Ovary (tissue), 3 donors: ENCODE measurements at regions not wholly inside any gene's neighbourhood (a gene's known extent, or its start where the extent isn't known, plus 50 kb on each side); places are given as distances from the start of the nearest gene placed in this dataset.

Experiments
- POLR2A ChIP-seq: fragments of 450-650 bp; IDR thresholded peaks from one replicate; pipeline ENCODE4 v1.6.1; 2017; ENCODE audit warnings: antibody characterized with exemption, mild to moderate bottlenecking, moderate library complexity
- TF ChIP-seq, protein P1 (sequence below), 3 donors: fragments of 450-650 bp in 2 of 3; fragments of 200-600 bp in 1 of 3; IDR thresholded peaks; one replicate each; pipeline versions ENCODE4 v1.5.1 to v1.8.0; 2016 to 2022; ENCODE audit warnings: antibody characterized with exemption in 3 of 3, mild to moderate bottlenecking in 1 of 3
- donor health status: DM: no; HTN: no; CAD: no.

DNA sequence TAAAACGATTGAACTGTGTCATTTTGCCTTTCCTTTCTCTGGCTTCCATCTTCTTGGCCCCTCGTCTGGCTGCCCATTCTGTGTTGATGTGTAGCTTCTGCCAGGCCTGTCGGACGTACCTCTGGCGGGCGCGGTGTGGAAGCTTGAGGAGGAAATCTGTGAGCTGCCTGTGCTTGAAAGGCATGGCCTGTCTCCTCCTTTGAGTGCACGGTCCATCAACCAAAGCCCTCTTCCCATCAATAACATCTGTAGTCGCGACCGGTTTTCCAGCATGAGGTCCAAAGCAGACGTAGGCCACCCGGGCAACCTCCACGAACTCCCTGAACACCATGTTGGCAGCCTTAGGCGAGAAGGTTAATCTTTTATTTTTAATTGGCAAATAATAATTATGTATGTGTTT is 202.7 kb downstream of the CRLF2 start:
- TF ChIP-seq, protein P1, sequence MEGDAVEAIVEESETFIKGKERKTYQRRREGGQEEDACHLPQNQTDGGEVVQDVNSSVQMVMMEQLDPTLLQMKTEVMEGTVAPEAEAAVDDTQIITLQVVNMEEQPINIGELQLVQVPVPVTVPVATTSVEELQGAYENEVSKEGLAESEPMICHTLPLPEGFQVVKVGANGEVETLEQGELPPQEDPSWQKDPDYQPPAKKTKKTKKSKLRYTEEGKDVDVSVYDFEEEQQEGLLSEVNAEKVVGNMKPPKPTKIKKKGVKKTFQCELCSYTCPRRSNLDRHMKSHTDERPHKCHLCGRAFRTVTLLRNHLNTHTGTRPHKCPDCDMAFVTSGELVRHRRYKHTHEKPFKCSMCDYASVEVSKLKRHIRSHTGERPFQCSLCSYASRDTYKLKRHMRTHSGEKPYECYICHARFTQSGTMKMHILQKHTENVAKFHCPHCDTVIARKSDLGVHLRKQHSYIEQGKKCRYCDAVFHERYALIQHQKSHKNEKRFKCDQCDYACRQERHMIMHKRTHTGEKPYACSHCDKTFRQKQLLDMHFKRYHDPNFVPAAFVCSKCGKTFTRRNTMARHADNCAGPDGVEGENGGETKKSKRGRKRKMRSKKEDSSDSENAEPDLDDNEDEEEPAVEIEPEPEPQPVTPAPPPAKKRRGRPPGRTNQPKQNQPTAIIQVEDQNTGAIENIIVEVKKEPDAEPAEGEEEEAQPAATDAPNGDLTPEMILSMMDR (IDR thresholded peaks at IDR 0.05), result no peak
- TF ChIP-seq POLR2A, result no peak
